ENCODE measurements at regions not wholly inside any gene's neighbourhood (a gene's known extent, or its start where the extent isn't known, plus 50 kb on each side); places are given as distances from the start of the nearest gene placed in this dataset.
"Not testable (repeated sequence)": the region's sequence is repeated elsewhere in the genome, so short reads cannot be mapped to it uniquely, and the experiment has no call there.

DNA sequence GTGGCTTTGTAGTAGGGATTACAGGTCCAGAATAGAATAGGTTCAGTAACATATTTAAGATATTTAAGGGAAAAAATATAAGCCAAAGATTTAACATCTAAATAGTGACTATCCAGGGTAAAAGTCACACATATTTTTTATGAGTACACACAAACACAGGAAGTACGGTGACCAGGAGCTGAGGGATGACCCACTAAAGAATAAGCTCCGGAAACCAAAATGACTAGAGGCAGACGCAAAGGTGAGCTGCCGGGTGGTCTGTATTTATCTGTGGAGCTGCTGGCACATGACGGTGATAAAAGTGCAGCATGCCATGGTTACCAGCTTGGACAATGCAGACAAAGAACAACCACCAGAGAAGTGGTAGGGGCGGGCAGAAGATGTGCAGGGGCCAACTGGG is 73.9 kb upstream of the FBXO28 start:
- ATAC-seq, H3K9me3 Mint-ChIP-seq: not testable (repeated sequence)

DNA sequence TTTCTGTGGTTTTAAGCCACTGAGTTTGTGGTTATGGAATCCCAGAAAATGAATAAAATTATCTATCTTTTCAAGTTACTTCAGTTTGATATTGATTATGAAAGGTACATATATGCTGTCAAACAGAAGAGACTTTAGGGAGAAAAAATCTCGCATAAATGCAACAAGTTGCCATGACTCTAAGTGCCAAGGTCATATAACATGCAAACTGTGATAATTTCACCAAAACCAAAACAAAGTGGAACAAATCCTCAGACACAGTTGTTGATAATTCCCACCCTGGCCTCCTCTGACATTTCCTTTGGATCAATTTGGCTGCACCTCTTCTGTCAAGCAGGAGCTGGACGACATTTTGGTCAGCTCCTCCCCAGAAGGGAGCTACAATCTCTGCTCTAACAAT is 75.1 kb upstream of the FBXO28 start:
- not testable (repeated sequence) for H3K27ac Mint-ChIP-seq, ATAC-seq, H3K9me3 Mint-ChIP-seq, H3K4me1 Mint-ChIP-seq, H3K4me3 Mint-ChIP-seq, H3K36me3 Mint-ChIP-seq
- H3K27me3 Mint-ChIP-seq, result peaks cover 27% of the 10 kb centered on the region

More for the DNA sequence above, 73.9 kb upstream of the FBXO28 start:
- peaks cover 36% of the 10 kb centered on the region for H3K27me3 Mint-ChIP-seq
- H3K4me3 Mint-ChIP-seq, H3K4me1 Mint-ChIP-seq, H3K36me3 Mint-ChIP-seq, H3K27ac Mint-ChIP-seq: not testable (repeated sequence)

GRCh38 chr1:224037362-224037761 is 76.5 kb upstream of the FBXO28 start:
- not testable (repeated sequence) for H3K4me3 Mint-ChIP-seq, H3K36me3 Mint-ChIP-seq, H3K27ac Mint-ChIP-seq, H3K9me3 Mint-ChIP-seq, ATAC-seq, H3K4me1 Mint-ChIP-seq
- H3K27me3 Mint-ChIP-seq, result peaks cover 24% of the 10 kb centered on the region

- H3K36me3 Mint-ChIP-seq, H3K4me3 Mint-ChIP-seq, H3K4me1 Mint-ChIP-seq, H3K27ac Mint-ChIP-seq, ATAC-seq, H3K9me3 Mint-ChIP-seq, H3K27me3 Mint-ChIP-seq: not testable (repeated sequence)
Measured at GRCh38 chr1:224032608-224033276, 81.2 kb upstream of the FBXO28 start.

DNA sequence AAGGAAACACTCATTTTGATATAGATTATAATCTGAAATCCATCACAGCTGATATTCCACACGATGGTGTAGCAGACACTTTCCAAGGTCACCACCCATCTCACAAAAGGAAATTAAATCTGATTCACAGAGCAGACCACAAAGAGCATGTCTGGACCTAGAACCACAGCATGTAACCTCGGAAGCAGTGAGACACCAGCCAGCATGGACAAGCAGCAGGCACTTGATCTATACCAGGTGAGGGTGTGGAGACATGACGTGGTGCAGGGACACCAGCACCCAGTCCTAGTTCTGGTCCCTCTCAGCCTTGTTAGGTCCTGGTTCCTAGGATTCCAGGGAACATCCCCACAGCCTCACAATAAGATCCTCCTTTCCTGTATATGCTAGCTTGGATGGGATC is 81.9 kb upstream of the FBXO28 start:
- not testable (repeated sequence) for H3K9me3 Mint-ChIP-seq, H3K27ac Mint-ChIP-seq, H3K4me1 Mint-ChIP-seq, ATAC-seq, H3K27me3 Mint-ChIP-seq, H3K36me3 Mint-ChIP-seq, H3K4me3 Mint-ChIP-seq

DNA sequence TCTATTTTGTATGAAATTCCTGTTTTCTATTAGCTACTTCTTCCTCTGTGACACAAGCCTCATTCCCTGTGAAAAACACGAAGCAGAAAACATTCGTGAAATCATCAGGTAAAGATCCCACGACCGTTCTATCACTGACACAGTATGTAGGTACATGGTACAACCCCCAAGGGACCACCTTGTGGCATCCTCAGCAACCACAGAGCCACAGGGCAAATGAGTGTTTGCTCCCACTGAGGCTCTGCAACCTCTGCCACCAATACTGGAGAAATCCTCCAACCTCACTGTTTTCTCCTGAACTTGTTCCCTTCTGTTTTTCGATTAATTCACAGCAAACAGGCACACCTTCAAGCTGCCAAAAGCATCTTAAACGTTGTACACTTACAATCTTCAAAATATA is 83.7 kb upstream of the FBXO28 start:
- H3K27ac Mint-ChIP-seq, H3K4me3 Mint-ChIP-seq, H3K36me3 Mint-ChIP-seq, H3K9me3 Mint-ChIP-seq, H3K4me1 Mint-ChIP-seq, H3K27me3 Mint-ChIP-seq: not testable (repeated sequence)
- ATAC-seq, result peak; percentile 72

DNA sequence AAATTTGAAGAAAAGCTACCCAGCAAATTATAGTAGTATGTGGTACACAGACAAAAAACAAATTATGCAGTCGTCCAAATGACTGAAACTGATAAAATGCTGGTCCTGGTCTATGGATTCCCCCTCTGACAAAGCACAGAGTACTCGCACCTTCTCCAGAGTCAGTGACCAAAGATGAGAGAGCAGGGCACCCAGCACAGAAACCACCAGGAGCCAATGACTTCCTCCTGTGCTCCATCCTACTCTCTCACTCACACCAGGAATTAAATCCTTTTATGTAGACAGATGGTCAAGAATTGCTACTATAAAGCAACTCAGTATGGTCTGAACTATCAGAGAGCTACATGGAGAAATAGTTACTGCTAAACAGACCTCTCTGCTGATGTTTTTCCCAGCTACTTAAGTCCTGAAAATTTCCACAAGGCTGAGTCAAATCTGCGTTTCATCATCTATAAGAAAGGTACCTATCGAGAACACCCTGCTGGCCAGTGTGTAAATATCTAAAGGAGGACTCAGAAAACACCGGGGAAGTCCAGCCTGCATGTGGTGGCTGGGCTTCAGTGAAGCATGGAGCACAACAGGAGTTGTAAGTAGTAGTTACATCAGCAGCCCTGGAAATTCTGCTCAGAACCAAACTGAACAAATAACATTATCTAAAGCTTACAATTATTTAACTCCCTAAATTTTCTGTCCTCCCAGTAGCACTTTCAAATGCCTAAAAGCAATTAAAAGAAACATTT is 84.5 kb upstream of the FBXO28 start:
- not testable (repeated sequence) for H3K36me3 Mint-ChIP-seq, H3K4me3 Mint-ChIP-seq, H3K27ac Mint-ChIP-seq, H3K9me3 Mint-ChIP-seq, H3K4me1 Mint-ChIP-seq, H3K27me3 Mint-ChIP-seq
- ATAC-seq, result peak; percentile 95

GRCh38 chr1:224028802-224029201 is 85.1 kb upstream of the FBXO28 start:
- H3K27ac Mint-ChIP-seq, H3K4me1 Mint-ChIP-seq, H3K4me3 Mint-ChIP-seq, H3K9me3 Mint-ChIP-seq, ATAC-seq, H3K27me3 Mint-ChIP-seq, H3K36me3 Mint-ChIP-seq: not testable (repeated sequence)

DNA sequence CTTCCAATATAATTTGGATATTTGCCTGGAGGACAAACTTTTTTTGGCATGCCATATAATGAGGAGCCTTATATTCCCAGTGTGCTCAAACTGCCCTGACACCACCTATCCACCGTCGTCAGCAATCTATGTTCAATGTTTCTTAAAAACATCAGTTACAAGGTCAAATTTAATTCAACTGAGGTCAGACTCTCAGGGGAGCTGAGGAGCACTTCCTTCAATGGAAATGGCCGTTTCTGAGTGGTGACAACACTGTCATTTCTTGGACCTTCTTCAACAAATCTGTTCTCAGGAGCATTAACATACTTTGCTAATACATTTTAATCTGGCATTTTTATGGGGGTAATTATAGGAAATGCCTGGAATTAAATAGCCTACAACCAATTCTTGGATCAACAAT is 90.8 kb upstream of the FBXO28 start:
- not testable (repeated sequence) for H3K4me3 Mint-ChIP-seq, H3K36me3 Mint-ChIP-seq, H3K4me1 Mint-ChIP-seq, ATAC-seq, H3K27ac Mint-ChIP-seq, H3K27me3 Mint-ChIP-seq, H3K9me3 Mint-ChIP-seq

- not testable (repeated sequence) for H3K36me3 Mint-ChIP-seq, H3K27ac Mint-ChIP-seq, H3K4me1 Mint-ChIP-seq, ATAC-seq, H3K9me3 Mint-ChIP-seq, H3K27me3 Mint-ChIP-seq, H3K4me3 Mint-ChIP-seq
Measured at GRCh38 chr1:224022249-224022970, 91.5 kb upstream of the FBXO28 start.

DNA sequence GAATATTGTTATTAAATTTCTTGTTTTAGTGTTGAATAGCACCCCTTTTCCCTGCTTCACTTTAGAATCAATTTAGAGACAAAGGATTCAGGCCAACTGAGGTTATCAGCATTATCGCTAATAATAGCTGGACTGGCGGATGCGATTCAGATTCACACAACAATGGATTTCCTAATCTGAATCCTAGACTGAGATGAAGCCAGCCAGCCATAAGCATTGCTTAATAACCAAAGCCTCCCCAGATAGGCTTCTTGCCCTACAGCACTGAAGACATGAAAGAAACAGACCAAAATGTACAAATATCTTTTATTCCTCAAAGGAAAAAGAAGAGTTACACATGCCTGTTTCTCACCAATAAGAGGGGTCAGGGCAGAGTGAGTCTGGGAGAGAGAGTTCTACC is 94.0 kb upstream of the FBXO28 start:
- H3K36me3 Mint-ChIP-seq, H3K4me1 Mint-ChIP-seq, ATAC-seq, H3K27ac Mint-ChIP-seq, H3K4me3 Mint-ChIP-seq, H3K9me3 Mint-ChIP-seq, H3K27me3 Mint-ChIP-seq: not testable (repeated sequence)

- not testable (repeated sequence) for H3K4me3 Mint-ChIP-seq, ATAC-seq, H3K9me3 Mint-ChIP-seq, H3K4me1 Mint-ChIP-seq, H3K36me3 Mint-ChIP-seq, H3K27ac Mint-ChIP-seq, H3K27me3 Mint-ChIP-seq
Measured at GRCh38 chr1:224015782-224016181, 98.1 kb upstream of the FBXO28 start.

DNA sequence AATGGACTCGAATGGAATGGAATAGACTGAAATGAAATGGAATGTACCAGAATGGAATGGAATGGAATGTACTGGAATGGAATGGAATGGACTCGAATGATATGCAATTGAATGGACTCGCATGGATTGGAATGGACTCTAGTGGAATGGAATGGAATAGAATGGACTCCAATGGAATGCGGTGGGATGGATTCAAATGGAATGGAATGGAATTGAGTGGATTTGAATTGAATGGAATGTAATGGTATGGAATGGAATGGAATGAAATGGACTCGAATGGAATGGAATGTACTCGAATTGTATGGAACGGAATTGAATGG is 99.6 kb upstream of the FBXO28 start:
- Mint-ChIP-seq H3K9me3 (peaks cover 3% of the 10 kb centered on the region), H3K27me3 (no peaks in the 10 kb centered on the region), H3K27ac (no peak overlapping the region), H3K4me3 (no peak overlapping the region), H3K36me3 (no peaks in the 10 kb centered on the region), H3K4me1 (no peaks in the 10 kb centered on the region)
- ATAC-seq, result no peak

DNA sequence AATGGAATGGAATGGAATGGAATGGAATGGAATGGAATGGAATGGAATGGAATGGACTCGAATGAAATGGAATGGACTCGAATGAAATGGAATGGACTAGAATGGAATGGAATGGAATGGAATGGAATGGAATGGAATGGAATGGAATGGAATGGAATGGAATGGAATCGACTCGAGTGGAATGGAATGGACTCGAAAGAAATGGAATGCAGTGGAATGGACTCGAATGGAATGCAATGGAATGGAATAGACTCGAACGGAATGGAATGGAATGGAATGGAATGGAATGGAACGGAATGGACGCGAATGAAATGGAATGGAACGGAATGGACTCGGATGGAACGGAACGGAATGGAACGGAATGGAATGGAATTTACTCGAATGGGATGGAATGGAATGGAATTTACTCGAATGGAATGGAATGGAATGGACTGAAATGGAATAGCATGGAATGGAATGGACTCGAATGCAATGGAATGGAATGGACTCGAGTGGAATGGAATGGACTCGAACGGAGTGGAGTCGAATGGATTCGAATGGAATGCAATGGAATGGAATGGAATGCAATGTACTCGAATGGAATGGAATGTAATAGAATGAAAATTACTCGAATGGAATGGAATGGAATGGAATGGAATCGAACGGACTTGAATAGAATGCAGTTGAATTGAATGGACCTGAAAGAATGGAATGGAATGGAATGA is 100.1 kb upstream of the FBXO28 start:
- not testable (repeated sequence) for H3K4me1 Mint-ChIP-seq, H3K27ac Mint-ChIP-seq, H3K9me3 Mint-ChIP-seq, H3K36me3 Mint-ChIP-seq, ATAC-seq, H3K4me3 Mint-ChIP-seq, H3K27me3 Mint-ChIP-seq

- not testable (repeated sequence) for H3K36me3 Mint-ChIP-seq, H3K4me1 Mint-ChIP-seq, H3K9me3 Mint-ChIP-seq, H3K27me3 Mint-ChIP-seq, H3K4me3 Mint-ChIP-seq, H3K27ac Mint-ChIP-seq, ATAC-seq
Measured at GRCh38 chr1:224012807-224013434, 101.0 kb upstream of the FBXO28 start.
